NAMALWA (cell line): ENCODE measurements at regions not wholly inside any gene's neighbourhood (a gene's known extent, or its start where the extent isn't known, plus 50 kb on each side); places are given as distances from the start of the nearest gene placed in this dataset.
"Not testable (repeated sequence)": the region's sequence is repeated elsewhere in the genome, so short reads cannot be mapped to it uniquely, and the experiment has no call there.

Experiments
- DNase-seq: peaks from one replicate; pipeline ENCODE4 v3.0.0-alpha.2; 2015; ENCODE audit warnings: low spot score

- no peak for DNase-seq
Measured at GRCh38 chr9:106110483-106110882, 416.1 kb downstream of the TMEM38B start.

- no peak for DNase-seq
Measured at GRCh38 chr9:106111039-106111730, 416.8 kb downstream of the TMEM38B start.

DNA sequence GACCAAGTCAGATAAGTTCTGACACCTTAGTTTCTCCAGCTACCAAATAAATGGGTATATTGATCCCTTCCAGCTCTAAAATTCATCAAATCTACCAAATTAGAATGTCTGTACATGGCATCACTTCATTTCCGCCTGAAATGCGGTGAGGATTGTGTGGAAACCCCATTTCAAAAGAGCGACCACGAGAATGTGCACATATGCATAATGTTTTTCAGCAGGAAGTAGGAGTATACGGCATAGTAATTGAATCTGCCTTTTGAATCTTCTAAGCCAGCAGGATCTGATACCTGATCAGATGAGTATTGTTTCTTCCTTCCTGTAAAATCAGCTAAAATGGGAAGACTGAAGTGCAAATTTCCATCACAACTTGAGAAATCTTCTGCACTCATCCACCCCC is 418.6 kb downstream of the TMEM38B start:
- DNase-seq: no peak

DNA sequence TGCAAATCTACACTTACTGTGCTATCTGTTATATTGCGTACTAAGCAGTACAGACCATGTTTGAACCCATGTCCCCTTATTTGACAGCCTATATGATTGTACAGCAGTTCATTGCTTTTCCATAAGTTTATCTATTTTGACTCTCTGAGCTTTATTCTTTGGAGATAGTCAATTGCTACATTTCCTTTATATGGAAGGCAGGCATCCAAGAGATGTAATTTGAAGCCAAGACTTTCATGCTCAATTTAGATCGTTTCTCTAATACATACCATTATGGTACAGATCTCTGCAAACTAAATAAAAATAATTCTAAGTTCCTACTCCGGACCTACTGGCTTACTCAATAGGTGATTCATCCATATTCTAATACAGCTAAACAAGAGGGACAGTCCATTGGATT is 424.8 kb downstream of the TMEM38B start:
- DNase-seq: no peak

GRCh38 chr9:106120071-106120470 is 425.7 kb downstream of the TMEM38B start:
- DNase-seq: no peak

GRCh38 chr9:106127776-106128175 is 433.4 kb downstream of the TMEM38B start:
- no peak for DNase-seq

DNA sequence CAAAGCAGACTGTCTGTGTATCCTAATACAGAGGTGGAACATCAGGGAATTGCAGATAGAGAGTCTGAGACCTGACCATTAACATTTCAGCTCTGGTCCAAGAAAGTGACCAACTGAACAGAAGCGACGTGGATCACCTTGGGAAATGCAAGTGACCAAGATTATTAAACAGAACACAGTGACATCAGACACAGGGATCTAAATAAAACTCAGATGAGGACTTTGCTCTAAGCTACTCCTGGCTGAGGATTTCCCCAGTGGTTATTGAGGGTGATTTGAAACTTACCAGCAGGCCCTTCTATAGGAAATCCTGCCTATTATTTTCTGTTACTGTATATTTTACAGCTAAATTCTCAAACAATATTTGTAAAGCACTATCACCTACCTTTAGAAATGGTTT is 436.0 kb downstream of the TMEM38B start:
- no peak for DNase-seq

DNA sequence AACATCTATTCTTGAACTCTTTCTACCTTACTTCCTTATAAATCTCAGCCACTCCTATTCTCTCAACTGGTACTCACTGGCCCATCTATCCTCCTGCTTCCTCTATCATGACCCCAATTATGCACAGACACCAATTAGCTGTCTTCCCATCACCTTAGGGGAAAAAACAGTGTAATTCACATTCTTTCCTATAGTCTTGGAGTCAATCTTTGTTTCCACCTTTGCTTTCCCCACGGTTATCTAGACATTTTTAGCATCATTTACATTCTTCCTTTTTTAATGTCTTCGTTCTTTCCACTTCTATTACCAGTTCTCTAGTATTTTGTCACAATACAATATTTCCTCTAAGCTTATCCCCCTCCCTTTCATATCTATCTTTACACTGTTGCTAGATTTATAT is 449.4 kb downstream of the TMEM38B start:
- DNase-seq: no peak

DNA sequence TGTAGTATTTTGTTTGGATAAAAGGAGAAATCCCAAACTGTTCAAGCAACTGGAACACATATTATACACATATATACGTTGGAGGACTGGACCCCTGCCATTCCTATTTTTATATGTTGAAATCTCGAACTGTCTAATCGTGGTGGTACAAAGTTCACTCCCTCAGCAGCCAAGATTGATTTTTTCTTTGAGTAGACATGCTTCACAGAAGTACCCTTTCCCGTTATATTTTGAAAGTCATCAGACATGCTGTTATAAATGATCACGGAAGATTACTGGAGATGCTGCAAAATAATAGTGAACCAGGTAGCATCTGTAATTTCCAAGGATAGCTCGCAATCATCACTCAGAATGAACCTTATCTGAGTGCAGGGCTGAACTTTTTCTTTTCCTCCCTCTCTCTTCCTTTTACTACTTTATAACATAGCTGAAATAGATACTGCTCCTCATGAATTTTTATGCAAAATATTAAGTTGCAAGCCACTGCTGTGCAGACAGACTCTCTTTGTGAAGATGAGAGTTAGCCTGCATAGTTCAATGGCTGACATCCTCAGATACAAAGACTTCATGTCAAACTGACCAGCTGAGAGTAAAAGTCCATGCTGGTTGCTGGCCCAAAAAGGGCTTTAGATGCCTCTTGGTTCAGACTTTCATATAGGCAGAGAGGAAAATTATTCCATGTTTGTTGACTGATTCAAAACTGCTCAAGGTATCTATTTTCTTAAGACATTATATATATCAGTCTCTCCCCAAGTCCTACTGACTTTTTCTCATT is 451.9 kb downstream of the TMEM38B start:
- no peak for DNase-seq

DNA sequence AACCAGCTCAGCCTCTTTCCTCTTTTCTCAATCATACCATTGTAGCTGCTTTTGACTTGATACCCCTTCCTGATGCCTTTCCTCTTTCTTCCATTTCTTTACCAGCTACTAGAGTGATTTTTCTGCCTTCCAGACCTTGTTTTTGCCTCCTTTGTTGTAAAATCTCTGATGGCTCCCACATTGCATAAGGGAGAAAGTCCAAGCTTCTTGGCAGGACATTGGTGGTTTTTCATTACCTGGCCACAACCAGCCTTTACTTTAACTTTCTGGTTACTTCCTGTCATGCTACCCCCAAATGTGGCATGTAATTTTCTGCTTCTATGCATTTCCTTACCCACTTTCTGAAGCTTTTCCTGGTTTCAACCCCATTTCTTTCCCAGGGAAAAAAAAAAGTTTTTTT is 452.5 kb downstream of the TMEM38B start:
- DNase-seq: no peak

DNA sequence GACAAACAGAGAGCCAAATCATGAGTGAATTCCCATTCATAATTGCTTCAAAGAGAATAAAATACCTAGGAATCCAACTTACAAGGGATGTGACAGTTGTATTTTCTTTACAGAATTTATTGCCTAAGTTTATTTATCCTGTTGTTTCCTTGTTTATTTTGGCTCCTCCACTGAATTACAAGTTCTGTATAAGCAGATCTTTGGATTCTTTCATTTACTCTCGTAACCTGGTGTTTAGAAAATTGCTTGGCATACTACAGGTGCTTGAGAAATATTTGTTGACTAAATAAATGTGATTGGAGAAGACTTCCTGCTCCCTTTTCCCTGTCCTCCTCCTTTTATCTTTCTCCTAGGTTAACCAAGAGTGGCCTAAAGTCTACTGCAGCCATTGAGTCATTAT is 455.6 kb downstream of the TMEM38B start:
- DNase-seq: no peak

DNA sequence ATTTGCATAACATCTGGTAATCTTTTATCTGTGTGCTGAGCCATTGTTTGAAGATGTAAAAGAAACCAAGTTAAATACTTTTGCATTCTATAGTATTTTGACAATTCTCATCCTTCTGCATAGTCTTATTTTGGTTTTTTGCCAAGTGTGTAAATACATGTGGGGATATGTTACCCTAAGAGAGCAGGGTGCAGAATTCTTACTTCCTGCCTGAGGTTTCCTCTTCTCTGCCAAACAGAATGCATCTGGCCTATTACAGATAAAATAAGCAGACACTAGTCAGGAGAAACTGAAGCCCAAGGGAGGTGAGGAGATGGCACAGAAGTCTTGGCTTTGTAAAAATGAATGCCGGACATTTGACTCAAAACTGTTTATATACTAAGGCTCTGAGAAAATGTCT is 462.1 kb downstream of the TMEM38B start:
- DNase-seq: no peak

GRCh38 chr9:106172265-106172664 is 477.9 kb downstream of the TMEM38B start:
- no peak for DNase-seq

DNA sequence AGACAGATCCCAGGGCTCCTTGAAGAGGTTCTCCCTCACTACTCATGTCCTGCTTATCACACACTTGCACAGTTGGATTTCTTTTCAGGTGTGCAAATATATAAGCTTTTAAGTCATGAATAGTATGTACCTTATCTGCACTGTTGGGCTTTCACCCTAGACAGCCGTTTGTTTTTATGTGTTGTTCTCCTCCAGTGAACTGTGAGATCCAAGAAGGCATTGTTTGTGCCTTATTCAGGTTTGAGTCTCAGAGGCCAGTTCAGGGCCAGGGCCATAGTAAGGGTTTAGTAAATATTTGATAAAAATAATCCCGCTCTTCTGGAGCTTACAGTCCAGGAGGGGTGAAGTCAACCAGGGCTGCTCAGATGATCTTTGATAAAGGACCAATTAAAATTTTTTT is 480.0 kb downstream of the TMEM38B start:
- DNase-seq: no peak

DNA sequence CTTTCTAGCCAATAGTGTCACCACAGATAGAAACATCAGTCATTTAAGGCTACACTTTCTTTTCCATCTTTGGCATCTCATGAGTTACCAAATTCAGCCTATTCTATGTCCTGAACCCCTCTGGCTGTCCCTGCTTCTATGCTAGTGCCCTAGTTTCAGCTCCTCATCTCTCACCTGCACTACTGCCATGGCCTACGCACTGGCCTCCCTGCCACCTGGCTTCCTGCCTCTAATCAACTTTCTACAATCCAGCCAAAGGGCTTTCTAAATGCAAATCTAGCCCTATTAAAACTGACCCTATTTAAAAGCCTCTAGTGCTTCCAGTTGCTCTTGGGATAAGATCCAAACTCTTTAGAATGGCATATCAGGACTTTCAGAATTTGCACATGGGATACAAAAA is 482.9 kb downstream of the TMEM38B start:
- DNase-seq: no peak

- no peak for DNase-seq
Measured at GRCh38 chr9:106179191-106179590, 484.9 kb downstream of the TMEM38B start.

GRCh38 chr9:106203815-106204516 is 509.6 kb downstream of the TMEM38B start:
- DNase-seq: not testable (repeated sequence)

- DNase-seq: no peak
Measured at GRCh38 chr9:106207298-106207697, 513.0 kb downstream of the TMEM38B start.

DNA sequence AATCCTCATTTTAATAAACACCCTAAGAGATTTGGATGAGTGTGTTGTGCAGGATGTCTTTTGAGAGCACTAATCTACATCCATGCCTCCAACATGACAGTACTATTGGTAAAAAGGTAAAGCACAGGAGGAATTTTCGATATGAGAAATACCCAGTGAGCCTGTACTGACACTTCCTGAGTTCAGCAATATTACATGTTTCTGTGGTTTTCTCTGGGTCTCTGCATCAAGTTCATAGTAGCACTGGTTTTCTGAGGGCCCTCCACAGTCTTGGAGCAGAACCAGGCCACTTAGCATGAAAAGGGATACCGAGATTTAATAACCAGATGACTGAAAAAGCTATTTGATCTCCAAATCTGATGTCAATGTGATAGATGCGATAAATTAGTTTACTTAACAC is 524.1 kb downstream of the TMEM38B start:
- DNase-seq: no peak

DNA sequence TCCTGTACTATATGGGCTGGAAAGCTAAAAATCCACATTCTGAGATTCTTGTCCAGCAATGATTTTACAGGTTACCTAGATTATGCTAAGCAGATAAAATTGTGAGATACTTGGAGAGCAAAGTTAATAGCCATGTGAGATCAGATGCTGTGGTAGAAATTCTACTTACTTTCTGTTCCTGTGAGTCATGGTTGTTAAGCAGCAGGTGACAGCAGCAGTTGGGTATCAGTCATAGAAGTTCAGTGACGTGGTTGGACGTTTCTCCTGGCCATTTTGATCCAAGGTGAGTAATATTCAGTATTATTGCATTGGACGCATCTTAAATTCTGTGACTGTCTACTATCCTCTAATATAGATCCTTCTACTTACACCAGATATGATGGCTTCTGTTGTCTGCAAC is 524.5 kb downstream of the TMEM38B start:
- DNase-seq: no peak

- DNase-seq: no peak
Measured at GRCh38 chr9:106220415-106220814, 526.1 kb downstream of the TMEM38B start.

- DNase-seq: no peak
Measured at GRCh38 chr9:106228861-106229260, 534.5 kb downstream of the TMEM38B start.

DNA sequence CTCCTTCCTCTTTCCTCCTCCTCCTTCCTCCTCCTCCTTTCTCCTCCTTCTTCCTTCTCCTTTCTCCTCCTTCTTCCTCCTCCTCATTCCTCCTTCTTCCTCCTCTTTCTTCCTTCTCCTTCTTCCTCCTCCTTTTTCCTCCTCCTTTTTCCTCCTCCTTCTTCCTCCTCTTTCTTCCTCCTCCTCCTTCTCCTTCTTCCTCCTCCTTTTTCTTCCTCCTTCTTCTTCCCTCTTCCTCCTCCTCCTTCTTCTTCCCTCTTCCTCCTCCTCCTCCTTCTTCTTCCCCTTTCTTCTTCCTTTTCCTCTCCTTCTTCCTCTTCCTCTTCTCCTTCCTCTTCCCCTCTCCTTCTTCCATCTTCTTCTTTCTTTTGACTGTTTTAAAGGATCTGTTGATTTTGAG is 538.8 kb downstream of the TMEM38B start:
- DNase-seq: no peak
